ENCODE measurements at regions not wholly inside any gene's neighbourhood (a gene's known extent, or its start where the extent isn't known, plus 50 kb on each side); places are given as distances from the start of the nearest gene placed in this dataset.

GRCh38 chr6:71080826-71081225 lies 124.0 kb upstream of the B3GAT2 start:
- no peak for TF ChIP-seq POLR2A (IDR thresholded peaks at IDR 0.05)
- TF ChIP-seq CTCF (IDR thresholded peaks at IDR 0.05) = no peak
- DNase-seq (ENCODE audit: low spot score in 2 of 2) = no peak
- no peak overlapping the region for H3K4me3 ChIP-seq (ENCODE audit: low read depth, poor library complexity, severe bottlenecking)
- intact Hi-C loops (cut with DNase I; ENCODE audit: low total_unique reads) = no loop called here
- 25 to 44% methylated on average over 4 of the region's 4 CpGs for WGBS, 2 donors

- WGBS, 2 donors = 40 to 54% methylated on average over 6 of the region's 6 CpGs
- DNase-seq (ENCODE audit: low spot score in 2 of 2) = no peak
- TF ChIP-seq POLR2A (IDR thresholded peaks at IDR 0.05) (no peak), CTCF (IDR thresholded peaks at IDR 0.05) (no peak)
- H3K4me3 ChIP-seq (ENCODE audit: low read depth, poor library complexity, severe bottlenecking) = no peak overlapping the region
- intact Hi-C loops (cut with DNase I; ENCODE audit: low total_unique reads) = no loop called here
Observed at GRCh38 chr6:71082033-71082650, 125.3 kb upstream of the B3GAT2 start.

- intact Hi-C loops (cut with DNase I; ENCODE audit: low total_unique reads) = no loop called here
- DNase-seq (ENCODE audit: low spot score in 2 of 2) = no peak
- 30 to 38% methylated on average over 6 of the region's 6 CpGs for WGBS, 2 donors
- H3K4me3 ChIP-seq (ENCODE audit: low read depth, poor library complexity, severe bottlenecking) = no peak overlapping the region
- TF ChIP-seq CTCF (IDR thresholded peaks at IDR 0.05) (no peak), POLR2A (IDR thresholded peaks at IDR 0.05) (no peak)
Observed at GRCh38 chr6:71083308-71083820, 126.5 kb upstream of the B3GAT2 start.

- 68 to 70% methylated on average over 3 of the region's 3 CpGs for WGBS, 2 donors
- intact Hi-C loops (cut with DNase I; ENCODE audit: low total_unique reads) = no loop called here
- no peak for DNase-seq (ENCODE audit: low spot score in 2 of 2)
- no peak for TF ChIP-seq POLR2A (IDR thresholded peaks at IDR 0.05)
- no peak for TF ChIP-seq CTCF (IDR thresholded peaks at IDR 0.05)
- H3K4me3 ChIP-seq (ENCODE audit: low read depth, poor library complexity, severe bottlenecking) = no peak overlapping the region
Observed at GRCh38 chr6:71088166-71088565, 131.3 kb upstream of the B3GAT2 start.

GRCh38 chr6:71090217-71090616 lies 133.4 kb upstream of the B3GAT2 start:
- intact Hi-C loops (cut with DNase I; ENCODE audit: low total_unique reads) = no loop called here
- WGBS, 2 donors = 80 to 81% methylated on average over 4 of the region's 4 CpGs
- no peak overlapping the region for H3K4me3 ChIP-seq (ENCODE audit: low read depth, poor library complexity, severe bottlenecking)
- TF ChIP-seq POLR2A (IDR thresholded peaks at IDR 0.05) (no peak), CTCF (IDR thresholded peaks at IDR 0.05) (no peak)
- no peak for DNase-seq (ENCODE audit: low spot score in 2 of 2)

- no peak overlapping the region for H3K4me3 ChIP-seq (ENCODE audit: low read depth, poor library complexity, severe bottlenecking)
- 79 to 82% methylated on average over 5 of the region's 5 CpGs for WGBS, 2 donors
- DNase-seq (ENCODE audit: low spot score in 2 of 2) = no peak
- TF ChIP-seq POLR2A (IDR thresholded peaks at IDR 0.05) (no peak), CTCF (IDR thresholded peaks at IDR 0.05) (no peak)
- intact Hi-C loops (cut with DNase I; ENCODE audit: low total_unique reads) = no loop called here
Observed at GRCh38 chr6:71091167-71091566, 134.3 kb upstream of the B3GAT2 start.

Measured in lower leg skin (tissue), 4 donors.